KMS-11 (cell line): ENCODE measurements at regions not wholly inside any gene's neighbourhood (a gene's known extent, or its start where the extent isn't known, plus 50 kb on each side); places are given as distances from the start of the nearest gene placed in this dataset.

Source experiments
- H2AFZ ChIP-seq: fragments of 200-600 bp; sonication (generic); 2 replicates; pipeline ENCODE4 v1.6.1; 2016; ENCODE audit warnings: antibody characterized with exemption, mixed run types, low read depth
- H3K27ac ChIP-seq: fragments of 200-600 bp; sonication (generic); 2 replicates; pipeline ENCODE4 v1.6.1; 2016; ENCODE audit warnings: mild to moderate bottlenecking, mixed run types
- H3K27me3 ChIP-seq: fragments of 200-600 bp; sonication (generic); 2 replicates; pipeline ENCODE4 v1.6.1; 2017; ENCODE audit warnings: mild to moderate bottlenecking, low read depth, mixed run types, moderate library complexity; ENCODE audit not compliant: insufficient read depth
- H3K36me3 ChIP-seq: fragments of 200-600 bp; sonication (generic); 2 replicates; pipeline ENCODE4 v1.6.1; 2017; ENCODE audit warnings: mild to moderate bottlenecking, mixed run types; ENCODE audit not compliant: insufficient read depth
- H3K4me1 ChIP-seq: fragments of 200-600 bp; sonication (generic); 2 replicates; pipeline ENCODE4 v1.6.1; 2016; ENCODE audit warnings: mild to moderate bottlenecking, low read depth, mixed run types; ENCODE audit not compliant: poor library complexity, severe bottlenecking
- H3K4me2 ChIP-seq: fragments of 200-600 bp; sonication (generic); 2 replicates; pipeline ENCODE4 v1.7.0; 2016; ENCODE audit warnings: mild to moderate bottlenecking, mixed run types
- H3K4me3 ChIP-seq: fragments of 200-600 bp; sonication (generic); IDR thresholded peaks from 2 replicates; pipeline ENCODE4 v1.6.1; 2017; ENCODE audit warnings: low read depth, low read length, mixed read lengths; ENCODE audit not compliant: insufficient read depth
- H3K79me2 ChIP-seq: fragments of 200-600 bp; sonication (generic); 2 replicates; pipeline ENCODE4 v1.6.1; 2016; ENCODE audit warnings: low read depth, mixed run types; ENCODE audit not compliant: insufficient read depth
- H3K9ac ChIP-seq: fragments of 200-600 bp; sonication (generic); 2 replicates; pipeline ENCODE4 v1.6.1; 2016; ENCODE audit warnings: mild to moderate bottlenecking, mixed run types
- H4K20me1 ChIP-seq: fragments of 200-600 bp; sonication (generic); 2 replicates; pipeline ENCODE4 v1.6.1; 2016; ENCODE audit warnings: mild to moderate bottlenecking, mixed run types; ENCODE audit not compliant: insufficient read depth
- CTCF ChIP-seq: fragments of 200-600 bp; sonication (generic); conservative IDR thresholded peaks from 2 replicates; pipeline ENCODE4 v1.6.1; 2017; ENCODE audit warnings: low read depth, mild to moderate bottlenecking, antibody characterized with exemption, low read length, moderate library complexity, mixed read lengths

- H4K20me1 ChIP-seq = no peaks in the 10 kb centered on the region
- no peak overlapping the region for H2AFZ ChIP-seq
- TF ChIP-seq CTCF = no peak
Observed at GRCh38 chr6:947235-947934, 254.4 kb upstream of the EXOC2 start.

GRCh38 chr6:946546-946945, 253.6 kb upstream of the EXOC2 start:
- Histone ChIP-seq H4K20me1 (no peaks in the 10 kb centered on the region), H3K4me1 (no peaks in the 10 kb centered on the region), H3K27me3 (no peaks in the 10 kb centered on the region), H3K4me3 (no peak overlapping the region), H3K36me3 (no peaks in the 10 kb centered on the region), H3K27ac (no peak overlapping the region), H3K9ac (no peak overlapping the region), H2AFZ (no peak overlapping the region), H3K79me2 (no peaks in the 10 kb centered on the region), H3K4me2 (no peak overlapping the region)
- no peak for TF ChIP-seq CTCF

More at GRCh38 chr6:947235-947934, 254.4 kb upstream of the EXOC2 start:
- Histone ChIP-seq H3K4me1 (no peaks in the 10 kb centered on the region), H3K36me3 (no peaks in the 10 kb centered on the region), H3K9ac (no peak overlapping the region), H3K4me2 (no peak overlapping the region), H3K4me3 (no peak overlapping the region), H3K27me3 (no peaks in the 10 kb centered on the region), H3K27ac (no peak overlapping the region), H3K79me2 (no peaks in the 10 kb centered on the region)

- no peaks in the 10 kb centered on the region for H3K36me3 ChIP-seq
- H3K4me2 ChIP-seq = no peak overlapping the region
- H2AFZ ChIP-seq = no peak overlapping the region
- no peak for TF ChIP-seq CTCF
- H3K4me3 ChIP-seq = no peak overlapping the region
- H3K9ac ChIP-seq = no peak overlapping the region
- no peak overlapping the region for H3K27ac ChIP-seq
- no peaks in the 10 kb centered on the region for H3K27me3 ChIP-seq
- no peaks in the 10 kb centered on the region for H3K4me1 ChIP-seq
- H4K20me1 ChIP-seq = no peaks in the 10 kb centered on the region
- H3K79me2 ChIP-seq = no peaks in the 10 kb centered on the region
Observed at GRCh38 chr6:939526-940252, 246.8 kb upstream of the EXOC2 start.

GRCh38 chr6:938916-939315, 246.0 kb upstream of the EXOC2 start:
- Histone ChIP-seq H3K27ac (no peak overlapping the region), H3K4me2 (no peak overlapping the region), H3K4me1 (no peaks in the 10 kb centered on the region), H3K9ac (no peak overlapping the region), H4K20me1 (no peaks in the 10 kb centered on the region), H3K79me2 (no peaks in the 10 kb centered on the region), H3K4me3 (no peak overlapping the region), H3K36me3 (no peaks in the 10 kb centered on the region), H2AFZ (no peak overlapping the region), H3K27me3 (no peaks in the 10 kb centered on the region)
- TF ChIP-seq CTCF = no peak
